HEK293T (cell line): ENCODE measurements at regions not wholly inside any gene's neighbourhood (a gene's known extent, or its start where the extent isn't known, plus 50 kb on each side); places are given as distances from the start of the nearest gene placed in this dataset.

Experiments used
- CTCF ChIA-PET: fragments of 350-600 bp; formaldehyde crosslinking; extraction: SDS; loops from one replicate; lab custom pipeline; 2021; ENCODE audit warnings: antibody characterized with exemption, inconsistent platforms; lab: Yijun Ruan, JAX
- POLR2A ChIA-PET: fragments of 350-600 bp; formaldehyde crosslinking; extraction: SDS; loops from one replicate; lab custom pipeline; 2020; ENCODE audit warnings: antibody characterized with exemption, inconsistent platforms; lab: Yijun Ruan, JAX
- DNase-seq: peaks from one replicate; pipeline ENCODE4 v3.0.0; 2012; ENCODE audit warnings: mixed read lengths; ENCODE audit errors: extremely low spot score
- ARNT ChIP-seq: fragments of 450-650 bp; IDR thresholded peaks from 2 replicates; pipeline ENCODE4 v1.6.1; 2017; ENCODE audit warnings: mild to moderate bottlenecking
- BHLHE40 ChIP-seq: fragments of 450-650 bp; IDR thresholded peaks from 2 replicates; pipeline ENCODE4 v1.6.1; 2016; ENCODE audit warnings: mild to moderate bottlenecking, moderate library complexity, borderline replicate concordance
- CTBP1 ChIP-seq: fragments of 450-650 bp; IDR thresholded peaks from 2 replicates; pipeline ENCODE4 v1.6.1; 2016; ENCODE audit warnings: borderline replicate concordance
- ELF4 ChIP-seq: fragments of 450-650 bp; IDR thresholded peaks from 2 replicates; pipeline ENCODE4 v1.6.1; 2017; ENCODE audit warnings: antibody characterized with exemption
- FOXA1 ChIP-seq: fragments of 450-650 bp; IDR thresholded peaks from 2 replicates; pipeline ENCODE4 v1.6.1; 2016; ENCODE audit warnings: mild to moderate bottlenecking
- FOXK2 ChIP-seq: fragments of 450-650 bp; IDR thresholded peaks from 2 replicates; pipeline ENCODE4 v1.6.1; 2016; ENCODE audit warnings: mild to moderate bottlenecking
- FOXM1 ChIP-seq: fragments of 450-650 bp; IDR thresholded peaks from 2 replicates; pipeline ENCODE4 v1.6.1; 2017; ENCODE audit warnings: mild to moderate bottlenecking, borderline replicate concordance
- HDGF ChIP-seq: fragments of 450-650 bp; IDR thresholded peaks from 2 replicates; pipeline ENCODE4 v1.6.1; 2017; ENCODE audit warnings: antibody characterized with exemption, borderline replicate concordance
- L3MBTL2 ChIP-seq: fragments of 450-650 bp; conservative IDR thresholded peaks from 2 replicates; pipeline ENCODE4 v1.6.1; 2016; ENCODE audit warnings: mild to moderate bottlenecking
- LEF1 ChIP-seq: fragments of 450-650 bp; IDR thresholded peaks from 2 replicates; pipeline ENCODE4 v1.6.1; 2017; ENCODE audit warnings: mild to moderate bottlenecking, borderline replicate concordance
- NFRKB ChIP-seq: fragments of 450-650 bp; IDR thresholded peaks from 2 replicates; pipeline ENCODE4 v1.6.1; 2016; ENCODE audit warnings: mild to moderate bottlenecking, moderate library complexity
- PKNOX1 ChIP-seq: fragments of 450-650 bp; IDR thresholded peaks from 2 replicates; pipeline ENCODE4 v1.6.1; 2016
- SP1 ChIP-seq: fragments of 450-650 bp; IDR thresholded peaks from 2 replicates; pipeline ENCODE4 v1.6.1; 2017
- SUZ12 ChIP-seq: fragments of 450-650 bp; IDR thresholded peaks from 2 replicates; pipeline ENCODE4 v1.6.1; 2016; ENCODE audit warnings: mild to moderate bottlenecking
- TARDBP ChIP-seq: fragments of 450-650 bp; IDR thresholded peaks from 2 replicates; pipeline ENCODE4 v1.6.1; 2016
- ZNF384 ChIP-seq: fragments of 450-650 bp; IDR thresholded peaks from 2 replicates; pipeline ENCODE4 v1.6.1; 2016

GRCh38 chr14:98944989-98945388, 327.0 kb downstream of the BCL11B start:
- CTCF ChIA-PET, result no interaction called here
- no peak for DNase-seq
- POLR2A ChIA-PET, result no interaction called here
- no peak for TF ChIP-seq BHLHE40
- TF ChIP-seq LEF1, result no peak
- no peak for TF ChIP-seq NFRKB
- no peak for TF ChIP-seq ZNF384
- no peak for TF ChIP-seq ELF4
- TF ChIP-seq FOXK2, result no peak
- no peak for TF ChIP-seq FOXM1
- TF ChIP-seq L3MBTL2, result no peak
- no peak for TF ChIP-seq SP1
- no peak for TF ChIP-seq PKNOX1
- no peak for TF ChIP-seq SUZ12
- TF ChIP-seq TARDBP, result no peak
- TF ChIP-seq HDGF, result no peak
- no peak for TF ChIP-seq ARNT
- TF ChIP-seq CTBP1, result no peak

DNA sequence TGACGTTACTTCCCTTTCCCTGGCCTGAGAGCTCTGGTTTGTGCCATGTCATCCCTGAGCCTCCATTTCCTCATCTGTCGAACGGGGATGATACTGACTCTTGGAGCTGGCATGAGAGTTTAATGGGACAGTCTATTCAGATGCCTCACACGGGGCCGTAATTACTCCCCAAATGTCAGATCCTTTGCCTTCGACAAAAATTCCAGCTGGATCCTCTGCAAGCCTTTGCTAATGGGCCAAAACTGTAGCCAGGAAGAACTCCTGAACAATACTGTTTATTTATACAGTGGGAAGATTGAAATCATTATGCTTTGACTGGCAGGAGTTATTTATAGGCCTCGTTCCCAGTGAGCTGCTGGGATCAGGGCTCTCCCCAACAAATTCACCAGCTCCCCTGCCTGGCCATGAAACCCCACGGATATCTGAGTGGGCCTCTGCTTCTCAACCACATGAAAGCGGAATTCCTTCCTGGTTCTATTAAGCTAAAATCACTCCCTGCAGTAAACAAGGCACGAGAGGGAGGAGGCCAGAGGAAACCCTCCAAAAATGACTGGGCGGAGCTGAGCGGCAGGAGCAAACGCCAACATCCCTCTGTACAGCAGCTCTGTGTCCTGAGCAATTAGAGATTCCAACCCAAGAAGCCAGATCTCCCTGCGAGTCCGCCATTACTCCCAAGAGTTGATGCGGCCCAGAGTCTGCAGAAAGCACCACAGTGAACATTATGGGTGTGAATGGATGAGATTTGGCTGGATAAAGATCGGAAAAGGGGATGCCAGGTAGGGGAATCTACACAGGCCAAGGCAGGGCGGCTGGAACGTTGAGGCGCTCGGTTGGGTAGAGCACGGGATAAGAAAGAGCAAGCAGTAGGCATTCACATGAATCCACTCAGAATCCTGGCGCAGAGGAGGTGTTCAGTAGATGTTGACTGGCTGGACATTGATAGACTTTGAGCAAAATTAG, 326.1 kb downstream of the BCL11B start:
- no peak for TF ChIP-seq LEF1
- no peak for TF ChIP-seq FOXM1
- TF ChIP-seq FOXK2, result no peak
- DNase-seq, result no peak
- ChIA-PET CTCF (no interaction called here), POLR2A (no interaction called here)

GRCh38 chr14:98946940-98947339, 325.1 kb downstream of the BCL11B start:
- ChIA-PET CTCF (no interaction called here), POLR2A (no interaction called here)
- no peak for DNase-seq
- no peak for TF ChIP-seq SUZ12
- TF ChIP-seq ARNT, result no peak
- TF ChIP-seq FOXM1, result no peak
- no peak for TF ChIP-seq FOXK2
- TF ChIP-seq ELF4, result no peak

GRCh38 chr14:98947911-98948595, 323.9 kb downstream of the BCL11B start:
- DNase-seq, result no peak
- CTCF ChIA-PET, result no interaction called here
- TF ChIP-seq HDGF (no peak), NFRKB (no peak), PKNOX1 (no peak), ZNF384 (no peak), BHLHE40 (no peak), LEF1 (no peak)
- POLR2A ChIA-PET, result no interaction called here

- CTCF ChIA-PET, result no interaction called here
Observed at GRCh38 chr14:98949051-98949450, 322.9 kb downstream of the BCL11B start.

GRCh38 chr14:98949481-98950135, 322.4 kb downstream of the BCL11B start:
- DNase-seq, result no peak
- TF ChIP-seq BHLHE40 (no peak), L3MBTL2 (no peak), FOXK2 (no peak), CTBP1 (no peak), HDGF (no peak), ZNF384 (no peak), SP1 (no peak), PKNOX1 (no peak), NFRKB (no peak), ELF4 (no peak), ARNT (no peak), FOXA1 (no peak), TARDBP (no peak)
- ChIA-PET POLR2A (no interaction called here), CTCF (interaction anchor here (0.6 kb wide), 1 partner anchor 317 kb away, joined by 4 read pairs; no protein-coding TSS in a partner anchor)

More at GRCh38 chr14:98949051-98949450, 322.9 kb downstream of the BCL11B start:
- TF ChIP-seq CTBP1 (no peak), FOXM1 (no peak), SUZ12 (no peak), PKNOX1 (no peak)
- POLR2A ChIA-PET, result no interaction called here
- no peak for DNase-seq
